K562 (cell line): ENCODE measurements at regions not wholly inside any gene's neighbourhood (a gene's known extent, or its start where the extent isn't known, plus 50 kb on each side); places are given as distances from the start of the nearest gene placed in this dataset. TPM values are rescaled to one million over a fixed set of nuclear protein-coding genes. Genes with fewer than 3 reads are reported as not detected.

Experiments
- small RNA-seq: library from RNA; depleted of rRNA; stranded (forward); fragments of <200 nt; gene quantifications from one replicate; pipeline ENCODE3, GENCODE V24; 2014

Small RNA genes in the stretch of these regions (small RNA-seq; reads per million reads assigned to genes)
- not detected for gene RNA5SP40
